Mesendoderm (in vitro differentiated cells): ENCODE measurements at regions not wholly inside any gene's neighbourhood (a gene's known extent, or its start where the extent isn't known, plus 50 kb on each side); places are given as distances from the start of the nearest gene placed in this dataset.

Source experiments
- DNase-seq: peaks from one replicate; pipeline ENCODE4 v3.0.0; 2013
- H2AK5ac ChIP-seq: 2 replicates; pipeline ENCODE4 v1.6.1; 2013; ENCODE audit warnings: low read length, inconsistent platforms
- H2BK120ac ChIP-seq: 2 replicates; pipeline ENCODE4 v1.6.1; 2013; ENCODE audit warnings: low read depth, mild to moderate bottlenecking, low read length, moderate library complexity, mixed read lengths
- H2BK15ac ChIP-seq: replicated peaks from 2 replicates; pipeline ENCODE4 v1.6.1; 2013; ENCODE audit warnings: low read depth, mild to moderate bottlenecking, moderate library complexity
- H2BK5ac ChIP-seq: 2 replicates; pipeline ENCODE4 v1.6.1; 2013; ENCODE audit warnings: low read length, inconsistent platforms
- H3K18ac ChIP-seq: 2 replicates; pipeline ENCODE4 v1.6.1; 2013; ENCODE audit warnings: mild to moderate bottlenecking, low read length, mixed read lengths
- H3K23ac ChIP-seq: one replicate; pipeline ENCODE4 v1.6.1; 2013; ENCODE audit warnings: low read length
- H3K27ac ChIP-seq: 2 replicates; pipeline ENCODE4 v1.5.1; 2013; ENCODE audit warnings: low read depth, mild to moderate bottlenecking, inconsistent platforms, low read length, moderate library complexity
- H3K27me3 ChIP-seq: 2 replicates; pipeline ENCODE4 v1.6.1; 2013; ENCODE audit warnings: low read length, control low read depth, mild to moderate bottlenecking, inconsistent platforms; ENCODE audit not compliant: insufficient read depth, poor library complexity
- H3K36me3 ChIP-seq: 2 replicates; pipeline ENCODE4 v1.6.1; 2013; ENCODE audit warnings: low read length, inconsistent platforms; ENCODE audit not compliant: control insufficient read depth, insufficient read depth
- H3K4ac ChIP-seq: one replicate; pipeline ENCODE4 v1.6.1; 2013; ENCODE audit warnings: low read depth, mild to moderate bottlenecking, low read length, moderate library complexity
- H3K4me1 ChIP-seq: 2 replicates; pipeline ENCODE4 v1.6.1; 2013; ENCODE audit warnings: low read depth, low read length, inconsistent platforms; ENCODE audit not compliant: control insufficient read depth
- H3K4me2 ChIP-seq: 2 replicates; pipeline ENCODE4 v1.6.1; 2013; ENCODE audit warnings: low read length
- H3K4me3 ChIP-seq: 2 replicates; pipeline ENCODE4 v1.5.1; 2013; ENCODE audit warnings: mild to moderate bottlenecking, low read length
- H3K56ac ChIP-seq: one replicate; pipeline ENCODE4 v1.6.1; 2013; ENCODE audit warnings: low read length
- H3K79me1 ChIP-seq: 2 replicates; pipeline ENCODE4 v1.6.1; 2013; ENCODE audit warnings: low read length, inconsistent platforms
- H3K79me2 ChIP-seq: 2 replicates; pipeline ENCODE4 v1.6.1; 2013; ENCODE audit warnings: mild to moderate bottlenecking, low read length; ENCODE audit not compliant: control insufficient read depth, insufficient read depth
- H3K9ac ChIP-seq: 2 replicates; pipeline ENCODE4 v1.6.1; 2013; ENCODE audit warnings: low read length, inconsistent platforms
- H4K5ac ChIP-seq: one replicate; pipeline ENCODE4 v1.6.1; 2013; ENCODE audit warnings: low read length
- H4K8ac ChIP-seq: one replicate; pipeline ENCODE4 v1.6.1; 2013; ENCODE audit warnings: low read depth, mild to moderate bottlenecking, control low read depth, low read length, moderate library complexity
- WGBS: extraction: QIAGEN DNeasy Blood & Tissue Kit; methylation state at CpG from one replicate; pipeline ENCODE4 v1.1.7; 2013; ENCODE audit warnings: low lambda C conversion rate, missing lambda C conversion rate; ENCODE audit not compliant: insufficient coverage; ENCODE audit errors: extremely low coverage; 5-methylcytosine and 5-hydroxymethylcytosine counted together

DNA sequence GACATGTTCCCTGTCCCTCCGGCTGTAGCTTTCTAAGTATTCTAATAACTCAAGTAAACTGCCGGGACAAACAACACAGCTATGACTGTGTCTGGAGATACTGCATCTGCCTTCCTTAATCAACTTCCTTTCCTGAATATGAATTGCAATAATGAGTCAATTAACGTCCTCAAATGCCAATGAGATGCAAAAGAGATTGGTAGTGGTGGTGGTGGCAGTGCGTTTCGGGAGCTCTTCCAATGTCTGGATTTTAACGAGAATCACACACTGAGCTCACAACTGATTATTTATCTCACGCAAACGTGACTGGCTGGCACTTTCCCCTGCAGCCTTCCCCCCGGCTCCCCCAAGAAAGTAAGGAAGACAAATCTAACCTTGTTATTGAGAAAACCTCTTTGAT lies 226.1 kb upstream of the GK2 start:
- WGBS = no CpG with 5 or more reads among the region's 9 CpGs
- Histone ChIP-seq H3K27me3 (no peaks in the 10 kb centered on the region), H3K18ac (no peak overlapping the region), H2BK15ac (no peak overlapping the region), H3K4me3 (no peak overlapping the region), H3K4ac (no peak overlapping the region), H3K27ac (no peak overlapping the region), H3K79me2 (no peaks in the 10 kb centered on the region), H2BK5ac (no peak overlapping the region), H4K8ac (no peak overlapping the region), H3K79me1 (no peaks in the 10 kb centered on the region), H4K5ac (no peak overlapping the region), H3K56ac (no peak overlapping the region), H3K4me1 (no peaks in the 10 kb centered on the region), H2AK5ac (no peak overlapping the region), H3K23ac (no peak overlapping the region), H3K9ac (no peak overlapping the region), H3K36me3 (no peaks in the 10 kb centered on the region), H2BK120ac (no peak overlapping the region), H3K4me2 (no peak overlapping the region)
- peak; percentile 21 for DNase-seq

DNA sequence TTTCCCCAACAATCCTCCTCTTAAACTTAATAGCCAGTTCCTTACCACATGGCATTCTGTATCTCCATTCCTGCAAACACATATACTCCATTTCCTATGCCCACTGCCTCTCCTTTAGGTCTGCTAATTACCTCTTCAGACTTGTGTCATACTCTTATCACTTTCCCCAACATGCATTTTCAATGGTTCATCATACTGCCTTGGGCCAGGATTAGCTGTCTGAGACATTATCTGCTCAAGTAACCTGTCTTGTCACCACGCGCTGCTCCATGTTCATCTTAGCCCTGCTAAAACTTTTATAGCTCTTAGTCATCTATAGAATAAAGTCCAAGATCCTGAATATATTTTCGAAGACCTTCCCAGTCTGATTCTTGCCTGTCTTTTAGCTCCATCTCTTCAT lies 224.1 kb upstream of the GK2 start:
- no peaks in the 10 kb centered on the region for H3K27me3 ChIP-seq
- no peak overlapping the region for H3K56ac ChIP-seq
- H2BK5ac ChIP-seq = no peak overlapping the region
- no peak overlapping the region for H4K5ac ChIP-seq
- no peak overlapping the region for H3K27ac ChIP-seq
- H2AK5ac ChIP-seq = no peak overlapping the region
- no peak overlapping the region for H3K4me3 ChIP-seq
- no peak overlapping the region for H2BK120ac ChIP-seq
- H3K18ac ChIP-seq = no peak overlapping the region
- peak; percentile 36 for DNase-seq
- no peak overlapping the region for H3K4me2 ChIP-seq
- H3K9ac ChIP-seq = no peak overlapping the region
- no peak overlapping the region for H3K4ac ChIP-seq
- H3K4me1 ChIP-seq = no peaks in the 10 kb centered on the region
- H3K36me3 ChIP-seq = no peaks in the 10 kb centered on the region
- H3K79me2 ChIP-seq = no peaks in the 10 kb centered on the region
- H4K8ac ChIP-seq = no peak overlapping the region
- no peaks in the 10 kb centered on the region for H3K79me1 ChIP-seq
- H3K23ac ChIP-seq = no peak overlapping the region
- H2BK15ac ChIP-seq = no peak overlapping the region
- WGBS = no CpG with 5 or more reads among the region's 3 CpGs

DNA sequence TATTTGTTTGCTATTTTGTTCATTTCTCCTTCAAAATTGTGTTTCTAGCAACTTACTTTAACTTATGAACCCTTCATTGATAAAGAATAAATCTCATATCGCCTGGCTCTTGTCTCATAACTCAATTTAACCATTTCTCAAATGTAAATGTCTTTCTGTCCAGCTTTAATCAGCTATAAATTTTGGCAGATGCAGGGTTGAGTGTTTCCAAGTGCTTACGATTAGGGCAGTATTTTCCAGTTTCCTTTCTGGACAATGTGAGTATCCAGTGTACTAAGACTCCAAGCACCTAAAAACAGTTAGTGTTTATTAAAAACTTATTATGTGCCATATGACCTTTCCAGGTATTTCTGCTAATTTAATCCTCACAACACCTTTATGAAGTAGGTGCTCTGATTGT lies 218.6 kb upstream of the GK2 start:
- H3K56ac ChIP-seq = no peak overlapping the region
- no peak overlapping the region for H2BK120ac ChIP-seq
- no peak overlapping the region for H2BK15ac ChIP-seq
- no peaks in the 10 kb centered on the region for H3K79me1 ChIP-seq
- H3K4me2 ChIP-seq = no peak overlapping the region
- no peak overlapping the region for H2BK5ac ChIP-seq
- no peaks in the 10 kb centered on the region for H3K79me2 ChIP-seq
- DNase-seq = no peak
- H3K23ac ChIP-seq = no peak overlapping the region
- H3K4me3 ChIP-seq = no peak overlapping the region
- no peaks in the 10 kb centered on the region for H3K27me3 ChIP-seq
- no peak overlapping the region for H3K27ac ChIP-seq
- no peaks in the 10 kb centered on the region for H3K36me3 ChIP-seq
- H4K8ac ChIP-seq = no peak overlapping the region
- H3K9ac ChIP-seq = no peak overlapping the region
- no peak overlapping the region for H3K18ac ChIP-seq
- no peak overlapping the region for H3K4ac ChIP-seq
- H3K4me1 ChIP-seq = no peaks in the 10 kb centered on the region
- WGBS = no CpG with 5 or more reads among the region's 2 CpGs
- no peak overlapping the region for H4K5ac ChIP-seq
- H2AK5ac ChIP-seq = no peak overlapping the region

GRCh38 chr4:79626101-79626500 lies 218.1 kb upstream of the GK2 start:
- DNase-seq = no peak
- Histone ChIP-seq H3K56ac (no peak overlapping the region), H2BK5ac (no peak overlapping the region), H3K79me2 (no peaks in the 10 kb centered on the region), H3K23ac (no peak overlapping the region), H3K4me1 (no peaks in the 10 kb centered on the region), H4K8ac (no peak overlapping the region), H3K36me3 (no peaks in the 10 kb centered on the region), H3K27ac (no peak overlapping the region), H3K4me3 (no peak overlapping the region), H3K9ac (no peak overlapping the region), H3K4me2 (no peak overlapping the region), H3K18ac (no peak overlapping the region), H3K4ac (no peak overlapping the region), H2BK120ac (no peak overlapping the region), H3K79me1 (no peaks in the 10 kb centered on the region), H4K5ac (no peak overlapping the region), H2BK15ac (no peak overlapping the region), H3K27me3 (no peaks in the 10 kb centered on the region), H2AK5ac (no peak overlapping the region)
- WGBS = no CpG with 5 or more reads among the region's 5 CpGs

- Histone ChIP-seq H3K23ac (no peak overlapping the region), H3K18ac (no peak overlapping the region), H2BK15ac (no peak overlapping the region), H3K27ac (no peak overlapping the region), H3K36me3 (no peaks in the 10 kb centered on the region), H3K27me3 (no peaks in the 10 kb centered on the region), H2AK5ac (no peak overlapping the region), H2BK120ac (no peak overlapping the region), H3K4me2 (no peak overlapping the region), H4K5ac (no peak overlapping the region), H3K79me2 (no peaks in the 10 kb centered on the region), H3K79me1 (no peaks in the 10 kb centered on the region), H3K4ac (no peak overlapping the region), H3K56ac (no peak overlapping the region), H3K9ac (no peak overlapping the region), H3K4me3 (no peak overlapping the region), H3K4me1 (no peaks in the 10 kb centered on the region), H4K8ac (no peak overlapping the region), H2BK5ac (no peak overlapping the region)
- no peak for DNase-seq
- WGBS = no CpG with 5 or more reads among the region's 2 CpGs
Measured at GRCh38 chr4:79625361-79625760, 217.3 kb upstream of the GK2 start.

GRCh38 chr4:79623021-79623870 lies 215.2 kb upstream of the GK2 start:
- Histone ChIP-seq H3K4me1 (no peaks in the 10 kb centered on the region), H2BK5ac (no peak overlapping the region), H3K4me3 (no peak overlapping the region), H3K79me2 (no peaks in the 10 kb centered on the region), H3K9ac (no peak overlapping the region), H3K36me3 (no peaks in the 10 kb centered on the region), H4K5ac (no peak overlapping the region), H3K79me1 (no peaks in the 10 kb centered on the region), H3K56ac (no peak overlapping the region), H3K23ac (no peak overlapping the region), H2AK5ac (no peak overlapping the region), H3K18ac (no peak overlapping the region), H2BK15ac (no peak overlapping the region), H3K27ac (no peak overlapping the region), H4K8ac (no peak overlapping the region), H3K4ac (no peak overlapping the region), H2BK120ac (no peak overlapping the region), H3K4me2 (no peak overlapping the region), H3K27me3 (no peaks in the 10 kb centered on the region)
- no CpG with 5 or more reads among the region's 12 CpGs for WGBS
- DNase-seq = no peak
